ENCODE measurements at regions not wholly inside any gene's neighbourhood (a gene's known extent, or its start where the extent isn't known, plus 50 kb on each side); places are given as distances from the start of the nearest gene placed in this dataset.

- no peak for DNase-seq
- intact Hi-C loops (cut with micrococcal nuclease; ENCODE audit: unreplicated experiment): no loop called here
- H3K4me1 ChIP-seq: no peaks in the 10 kb centered on the region
- H3K27me3 ChIP-seq (replicated peaks; ENCODE audit: control insufficient read depth, insufficient read depth, low read length): no peaks in the 10 kb centered on the region; the same call in 1 of the 2 replicates
- no TSS peak for BruUV-seq (replicated peaks)
- H3K27ac Mint-ChIP-seq (ENCODE audit: unreplicated experiment): no peak overlapping the region
- CTCF ChIA-PET: interaction anchor here (0.8 kb wide), 1 partner anchor 134 kb away, joined by 3 read pairs; no protein-coding TSS in a partner anchor
- no peak overlapping the region for H3K4me3 Mint-ChIP-seq (ENCODE audit: unreplicated experiment)
- H3K9me3 Mint-ChIP-seq (ENCODE audit: unreplicated experiment): no peaks in the 10 kb centered on the region
- no peaks in the 10 kb centered on the region for H3K9me3 ChIP-seq
- no peak for TF ChIP-seq CTCF (IDR thresholded peaks at IDR 0.05; ENCODE audit: insufficient read depth in 1 of 2, low read depth in 1 of 2, low read length in 1 of 2, severe bottlenecking in 1 of 2, unreplicated experiment in 1 of 2)
- H3K36me3 ChIP-seq (ENCODE audit: control insufficient read depth, insufficient read depth, low read length): no peaks in the 10 kb centered on the region
- no peaks in the 10 kb centered on the region for H3K36me3 Mint-ChIP-seq (ENCODE audit: insufficient read depth, unreplicated experiment)
- peaks cover 2% of the 10 kb centered on the region for H3K27me3 Mint-ChIP-seq (ENCODE audit: insufficient read depth, unreplicated experiment)
- no peaks in the 10 kb centered on the region for H3K4me1 Mint-ChIP-seq (ENCODE audit: low read depth, unreplicated experiment)
- POLR2A ChIA-PET: no interaction called here
- no peak overlapping the region for H3K4me3 ChIP-seq (ENCODE audit: low read depth, low read length)
Measured at GRCh38 chr5:136636001-136636400, 270.7 kb upstream of the TRPC7 start.

GRCh38 chr5:136631186-136631585 is 265.8 kb upstream of the TRPC7 start:
- no peak overlapping the region for H3K4me3 Mint-ChIP-seq (ENCODE audit: unreplicated experiment)
- H3K36me3 Mint-ChIP-seq (ENCODE audit: insufficient read depth, unreplicated experiment): no peaks in the 10 kb centered on the region
- no peak overlapping the region for H3K27ac Mint-ChIP-seq (ENCODE audit: unreplicated experiment)
- intact Hi-C loops (cut with micrococcal nuclease; ENCODE audit: unreplicated experiment): no loop called here
- no peaks in the 10 kb centered on the region for H3K4me1 ChIP-seq
- H3K36me3 ChIP-seq (ENCODE audit: control insufficient read depth, insufficient read depth, low read length): no peaks in the 10 kb centered on the region
- DNase-seq: no peak
- H3K27me3 ChIP-seq (replicated peaks; ENCODE audit: control insufficient read depth, insufficient read depth, low read length): no peaks in the 10 kb centered on the region; the same call in 1 of the 2 replicates
- no peaks in the 10 kb centered on the region for H3K9me3 Mint-ChIP-seq (ENCODE audit: unreplicated experiment)
- POLR2A ChIA-PET: no interaction called here
- no peak overlapping the region for H3K4me3 ChIP-seq (ENCODE audit: low read depth, low read length)
- no peaks in the 10 kb centered on the region for H3K27me3 Mint-ChIP-seq (ENCODE audit: insufficient read depth, unreplicated experiment)
- no TSS peak for BruUV-seq (replicated peaks)
- CTCF ChIA-PET: no interaction called here
- no peaks in the 10 kb centered on the region for H3K9me3 ChIP-seq
- H3K4me1 Mint-ChIP-seq (ENCODE audit: low read depth, unreplicated experiment): no peaks in the 10 kb centered on the region
- TF ChIP-seq CTCF (IDR thresholded peaks at IDR 0.05; ENCODE audit: insufficient read depth in 1 of 2, low read depth in 1 of 2, low read length in 1 of 2, severe bottlenecking in 1 of 2, unreplicated experiment in 1 of 2): no peak

GRCh38 chr5:136629125-136629792 is 263.9 kb upstream of the TRPC7 start:
- no peak for TF ChIP-seq CTCF (IDR thresholded peaks at IDR 0.05; ENCODE audit: insufficient read depth in 1 of 2, low read depth in 1 of 2, low read length in 1 of 2, severe bottlenecking in 1 of 2, unreplicated experiment in 1 of 2)
- BruUV-seq (replicated peaks): no TSS peak
- no peak for DNase-seq
- no peaks in the 10 kb centered on the region for H3K36me3 ChIP-seq (ENCODE audit: control insufficient read depth, insufficient read depth, low read length)
- no peaks in the 10 kb centered on the region for H3K9me3 Mint-ChIP-seq (ENCODE audit: unreplicated experiment)
- H3K27me3 ChIP-seq (replicated peaks; ENCODE audit: control insufficient read depth, insufficient read depth, low read length): no peaks in the 10 kb centered on the region; the same call in 1 of the 2 replicates
- H3K36me3 Mint-ChIP-seq (ENCODE audit: insufficient read depth, unreplicated experiment): no peaks in the 10 kb centered on the region
- ChIA-PET POLR2A (no interaction called here), CTCF (no interaction called here)
- H3K4me3 Mint-ChIP-seq (ENCODE audit: unreplicated experiment): no peak overlapping the region
- intact Hi-C loops (cut with micrococcal nuclease; ENCODE audit: unreplicated experiment): no loop called here
- H3K4me1 Mint-ChIP-seq (ENCODE audit: low read depth, unreplicated experiment): no peaks in the 10 kb centered on the region
- no peaks in the 10 kb centered on the region for H3K4me1 ChIP-seq
- no peak overlapping the region for H3K27ac Mint-ChIP-seq (ENCODE audit: unreplicated experiment)
- H3K9me3 ChIP-seq: no peaks in the 10 kb centered on the region
- no peaks in the 10 kb centered on the region for H3K27me3 Mint-ChIP-seq (ENCODE audit: insufficient read depth, unreplicated experiment)
- H3K4me3 ChIP-seq (ENCODE audit: low read depth, low read length): no peak overlapping the region

Data from Caco-2 (cell line).